Stimulated activated CD8-positive, alpha-beta memory T cell treated with anti-CD3 and anti-CD28 coated beads, Interleukin-2, amount 100 ng/mL, for 48 hours (primary cell): ENCODE measurements at regions not wholly inside any gene's neighbourhood (a gene's known extent, or its start where the extent isn't known, plus 50 kb on each side); places are given as distances from the start of the nearest gene placed in this dataset.
A peak's percentile ranks its signal among the peaks of the same experiment; 100 is the strongest.

ENCODE experiments used
- DNase-seq, 2 donors: peaks; one replicate each; pipeline ENCODE4 v3.0.0-alpha.2; 2020; ENCODE audit warnings: low read depth in 2 of 2

DNA sequence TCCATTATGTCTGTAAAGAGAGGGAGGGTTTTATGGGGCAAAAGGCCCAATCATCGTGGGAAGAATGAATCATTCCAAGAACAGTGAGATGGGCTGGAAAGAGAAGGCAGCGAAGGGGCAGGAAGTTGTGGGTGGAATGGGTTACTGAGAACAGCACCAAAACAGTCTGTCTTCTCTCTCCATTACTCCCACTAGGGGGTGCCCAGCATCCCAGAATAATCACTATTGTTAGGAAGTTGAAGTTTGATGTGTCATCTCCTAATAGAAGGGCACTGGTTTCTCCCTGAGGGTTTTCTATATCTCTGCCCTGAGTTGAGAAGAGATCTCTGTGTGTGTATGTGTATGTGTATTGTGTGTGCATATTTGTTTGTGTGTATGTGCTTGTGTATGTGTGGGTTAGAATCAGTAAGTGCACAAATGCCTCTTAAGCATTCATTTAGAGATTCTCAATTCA lies 76.6 kb upstream of the MAP4K3 start:
- peak; percentile 48 for DNase-seq

DNA sequence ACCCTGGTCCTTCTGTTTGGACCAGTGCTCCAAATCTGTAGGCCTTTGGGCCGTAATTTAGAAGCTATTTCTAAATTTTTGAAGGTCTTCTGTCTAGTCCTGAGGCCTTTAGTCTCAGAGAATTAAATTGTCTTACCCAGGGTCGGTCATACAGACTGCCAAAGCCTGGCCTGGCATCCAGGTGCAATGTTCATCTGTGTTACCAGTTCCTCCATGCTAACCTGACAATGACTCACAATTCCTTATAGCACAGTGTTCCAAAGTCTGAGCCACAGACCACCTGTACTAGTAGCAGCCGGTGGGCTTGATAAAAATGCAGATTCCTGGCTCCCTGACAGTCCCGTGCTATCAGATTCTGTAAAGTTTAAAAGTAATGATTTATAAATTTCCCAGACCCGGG lies 77.7 kb upstream of the MAP4K3 start:
- DNase-seq = no peak

DNA sequence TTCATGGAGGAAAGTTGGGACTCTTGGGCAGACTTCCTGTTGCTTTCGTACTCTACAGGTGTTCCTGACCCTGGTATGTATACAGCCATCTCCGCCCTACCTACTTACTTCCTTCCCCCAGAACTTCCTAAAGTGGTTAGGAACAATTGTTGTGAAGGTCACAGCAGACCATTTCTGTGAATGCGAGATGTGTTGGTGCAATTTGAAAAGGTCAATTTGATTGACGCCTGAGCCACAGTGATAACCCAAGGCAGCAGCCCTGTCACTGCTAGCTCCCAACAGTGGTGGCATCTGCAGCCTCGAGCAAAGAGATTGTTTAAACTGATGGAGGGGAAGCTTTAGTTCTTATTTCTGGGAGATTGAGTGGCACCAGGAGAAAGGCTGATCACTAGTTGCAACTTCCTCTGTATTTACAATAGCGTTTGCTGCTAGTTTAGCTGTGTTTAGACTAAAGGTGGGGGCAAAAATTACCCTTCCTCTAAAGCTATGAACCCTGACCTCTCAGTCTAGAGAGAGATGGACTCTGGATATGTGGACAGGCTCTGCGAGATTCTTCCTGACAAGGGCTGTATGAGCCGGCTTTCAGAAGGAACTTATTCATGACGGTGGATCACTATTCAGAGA lies 78.3 kb upstream of the MAP4K3 start:
- DNase-seq = no peak

DNA sequence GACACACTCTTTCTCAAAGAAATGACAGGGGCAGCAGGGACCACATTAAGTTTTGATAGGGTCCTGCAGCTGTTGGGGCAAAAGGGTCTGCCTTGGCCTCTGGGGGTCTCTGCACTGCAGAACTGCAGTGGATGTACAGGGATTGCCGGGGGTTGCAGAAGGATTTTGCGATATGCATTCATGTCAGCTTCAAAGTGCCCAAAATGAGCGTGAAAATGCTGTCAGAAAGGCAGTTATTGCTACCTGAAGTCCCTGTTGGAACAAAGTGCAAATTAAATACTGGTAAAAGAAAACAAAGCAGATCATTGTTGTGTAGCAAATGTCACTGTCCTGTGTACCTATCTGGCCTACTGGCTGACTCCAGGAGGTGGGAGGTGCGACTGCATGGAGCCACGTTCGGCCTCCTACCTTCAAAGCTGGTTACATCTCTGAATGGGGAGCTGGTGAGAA lies 78.8 kb upstream of the MAP4K3 start:
- DNase-seq = no peak

DNA sequence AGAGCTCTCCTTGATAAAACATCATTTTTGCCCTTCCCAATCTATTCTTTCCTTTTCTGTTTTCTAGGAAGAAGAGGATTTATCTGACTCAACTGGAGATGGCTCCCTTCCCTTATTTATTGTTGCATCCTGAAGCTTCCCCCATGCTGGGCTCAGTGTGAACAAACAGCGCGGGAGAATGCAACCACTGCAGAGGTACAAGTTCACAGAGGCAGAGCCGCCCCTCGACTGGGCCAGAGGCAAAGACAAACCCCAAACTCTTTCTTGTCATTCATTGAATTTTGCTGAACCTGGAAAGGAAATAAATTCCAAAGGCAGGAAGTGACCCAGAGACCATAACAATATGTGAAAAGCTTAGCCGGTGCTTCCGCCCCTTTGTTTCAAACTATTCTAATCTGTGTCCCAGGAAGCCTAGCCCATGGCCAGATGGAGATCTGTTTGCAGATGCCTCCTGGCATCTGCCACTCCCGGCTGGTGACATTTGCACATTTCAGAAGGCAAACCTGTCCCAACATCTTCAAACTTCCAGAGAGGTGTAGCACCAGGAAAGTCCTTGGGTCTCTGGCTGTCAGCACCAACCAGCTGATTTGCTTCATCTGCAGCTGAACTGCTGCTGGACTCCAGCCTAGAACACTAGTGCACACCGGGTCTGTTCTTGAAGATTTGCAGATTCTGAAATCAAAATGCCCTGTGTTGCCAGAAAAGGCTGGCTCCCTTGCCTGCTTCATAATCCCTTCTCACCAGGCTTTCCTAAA lies 79.4 kb upstream of the MAP4K3 start:
- DNase-seq = no peak

DNA sequence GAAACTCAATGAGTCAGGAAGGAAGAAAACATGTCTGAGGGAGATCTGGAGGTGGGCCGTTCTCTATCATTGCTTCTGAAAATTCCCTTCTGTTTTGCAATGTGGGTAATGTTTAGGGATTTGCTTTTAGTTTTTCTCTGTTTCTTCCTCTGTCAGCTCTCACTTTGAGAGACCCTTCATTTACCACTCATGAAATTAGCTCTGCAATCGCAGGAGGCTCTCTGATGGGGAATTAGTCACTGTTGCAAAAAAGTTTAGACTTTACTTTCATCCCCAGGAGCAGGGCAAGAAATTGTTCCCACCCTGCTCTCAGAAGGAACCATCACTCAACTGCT lies 80.0 kb upstream of the MAP4K3 start:
- DNase-seq = no peak

DNA sequence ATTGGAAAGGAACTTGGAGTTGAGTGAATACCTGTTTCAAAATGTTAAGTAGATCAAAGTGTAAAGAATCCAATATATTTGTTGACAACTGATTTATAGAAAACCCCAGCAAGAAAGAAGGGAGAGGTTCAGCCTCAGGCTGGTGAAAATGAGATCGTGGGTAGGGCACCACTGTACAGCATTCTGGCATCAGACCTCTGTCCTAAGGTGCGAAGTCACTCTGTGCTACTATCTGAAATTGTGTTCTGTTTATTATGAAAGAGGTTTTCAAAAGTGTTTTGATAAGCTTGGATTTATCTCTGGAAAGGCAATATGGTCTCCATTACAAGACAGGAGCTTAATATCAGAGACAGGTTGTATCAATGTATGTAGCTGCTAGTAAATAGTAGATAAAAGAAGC lies 80.5 kb upstream of the MAP4K3 start:
- DNase-seq = no peak

DNA sequence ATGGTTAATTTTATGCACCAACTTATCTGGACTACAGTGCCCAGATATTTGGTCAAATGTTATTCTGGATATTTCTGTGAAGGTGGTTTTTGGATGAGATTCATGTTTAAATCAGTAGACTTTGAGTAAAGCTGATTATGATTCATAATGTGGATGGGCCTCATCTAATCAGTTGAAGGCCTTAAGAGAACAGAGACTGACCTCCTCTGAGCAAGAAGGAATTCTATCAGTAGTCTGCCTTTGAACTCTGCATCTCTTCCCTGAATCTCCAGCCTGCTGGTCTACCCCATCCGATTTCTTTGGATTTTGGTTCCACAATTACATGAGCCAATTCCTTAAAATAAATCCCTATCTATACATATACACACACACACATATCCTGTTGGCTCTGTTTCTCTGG lies 82.8 kb upstream of the MAP4K3 start:
- DNase-seq = no peak

DNA sequence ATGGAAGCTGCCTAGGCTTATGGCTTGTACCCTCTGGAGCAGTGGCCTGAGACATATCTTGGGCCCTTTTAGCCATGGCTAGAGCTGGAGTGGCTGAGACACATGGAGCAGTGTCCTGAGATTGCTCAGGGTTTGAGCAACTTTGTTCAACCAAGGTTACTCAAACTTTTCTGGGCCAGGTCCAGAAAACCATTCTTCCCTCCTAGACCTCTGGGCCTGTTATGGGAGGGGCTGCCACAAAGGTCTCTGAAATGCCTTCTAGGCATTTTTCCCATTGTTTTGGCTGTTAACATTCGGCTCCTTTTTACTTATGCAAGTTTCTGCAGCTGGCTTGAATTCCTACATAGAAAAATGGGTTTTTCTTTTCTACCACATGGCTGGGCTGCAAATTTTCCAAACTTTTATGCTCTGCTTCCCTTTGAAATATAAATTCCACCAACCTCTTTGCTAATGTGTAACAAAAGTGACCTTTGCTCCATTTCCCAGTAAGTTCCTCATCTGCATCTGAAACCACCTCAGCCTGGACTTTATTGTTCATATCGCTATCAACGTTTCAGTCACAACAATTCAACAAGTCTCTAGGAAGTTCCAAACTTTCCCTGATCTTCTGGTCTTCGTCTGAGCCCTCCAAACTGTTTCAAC lies 84.9 kb upstream of the MAP4K3 start:
- DNase-seq = no peak

DNA sequence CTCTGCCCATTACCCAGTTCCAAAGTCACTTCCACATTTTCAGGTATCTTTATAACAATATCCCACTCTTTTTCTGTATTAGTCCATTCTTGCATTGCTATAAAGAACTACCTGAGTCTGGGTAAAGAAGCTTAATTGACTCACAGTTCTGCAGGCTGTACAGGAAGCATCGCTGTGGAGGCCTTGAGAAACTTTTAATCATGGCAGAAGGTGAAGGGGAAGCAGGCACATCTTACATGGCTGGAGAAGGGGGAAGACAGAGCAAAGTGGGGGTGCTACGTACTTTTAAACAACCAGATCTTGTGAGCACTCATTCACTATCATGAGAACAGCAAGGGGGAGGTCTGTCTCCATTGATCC lies 85.4 kb upstream of the MAP4K3 start:
- no peak for DNase-seq

DNA sequence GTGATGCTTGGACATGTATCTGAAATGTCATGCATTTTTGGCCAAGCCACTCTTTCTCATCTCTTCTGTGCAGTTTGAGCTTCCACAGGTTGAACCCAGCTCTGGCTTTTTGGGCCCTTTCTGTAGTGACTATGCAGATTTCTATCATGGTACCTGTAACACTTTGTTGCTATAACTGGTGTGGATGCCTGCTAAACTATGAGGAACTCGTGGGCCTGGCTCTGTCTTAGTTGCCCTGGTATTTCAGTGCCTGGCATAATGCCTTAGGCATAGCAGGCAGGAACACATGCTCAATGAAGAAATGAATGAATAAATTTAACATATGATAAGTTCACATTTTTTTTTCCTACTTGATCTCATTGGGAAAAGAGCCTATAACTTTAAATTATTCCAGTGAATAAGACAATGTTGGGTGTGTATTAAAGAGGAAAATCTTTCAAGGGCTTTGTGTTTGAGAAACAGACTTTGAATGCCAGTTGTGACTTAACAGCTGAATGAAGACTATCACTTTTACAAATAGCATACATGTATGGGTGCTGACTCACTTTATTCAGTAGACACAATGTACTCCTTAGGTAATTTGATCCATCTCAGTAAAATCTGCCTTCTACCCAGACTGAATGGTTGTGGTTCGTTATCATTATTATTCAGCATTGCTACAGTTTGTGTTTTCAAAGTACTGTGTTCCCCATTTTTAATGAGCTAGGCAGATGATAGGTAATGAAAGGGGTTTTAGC lies 86.4 kb upstream of the MAP4K3 start:
- DNase-seq = no peak

DNA sequence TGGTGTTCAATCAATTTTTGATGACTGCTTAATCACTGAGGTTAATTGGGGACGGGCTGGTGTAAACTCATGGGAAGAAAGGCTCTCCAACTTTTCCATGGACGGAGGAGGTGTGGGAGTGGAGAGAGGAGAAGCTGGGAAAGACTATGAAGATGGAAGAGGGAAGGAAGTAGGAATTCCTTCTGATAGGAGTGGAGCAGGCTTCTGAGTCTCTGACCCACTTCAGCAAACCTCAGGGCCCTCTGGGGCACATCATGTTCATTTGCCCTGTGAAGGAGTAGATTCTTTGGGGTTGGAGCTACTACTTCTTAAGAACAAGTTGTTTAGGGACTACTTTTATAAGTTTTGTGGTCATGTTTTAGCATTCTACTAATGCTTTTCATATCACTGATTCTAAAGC lies 87.0 kb upstream of the MAP4K3 start:
- DNase-seq = no peak

DNA sequence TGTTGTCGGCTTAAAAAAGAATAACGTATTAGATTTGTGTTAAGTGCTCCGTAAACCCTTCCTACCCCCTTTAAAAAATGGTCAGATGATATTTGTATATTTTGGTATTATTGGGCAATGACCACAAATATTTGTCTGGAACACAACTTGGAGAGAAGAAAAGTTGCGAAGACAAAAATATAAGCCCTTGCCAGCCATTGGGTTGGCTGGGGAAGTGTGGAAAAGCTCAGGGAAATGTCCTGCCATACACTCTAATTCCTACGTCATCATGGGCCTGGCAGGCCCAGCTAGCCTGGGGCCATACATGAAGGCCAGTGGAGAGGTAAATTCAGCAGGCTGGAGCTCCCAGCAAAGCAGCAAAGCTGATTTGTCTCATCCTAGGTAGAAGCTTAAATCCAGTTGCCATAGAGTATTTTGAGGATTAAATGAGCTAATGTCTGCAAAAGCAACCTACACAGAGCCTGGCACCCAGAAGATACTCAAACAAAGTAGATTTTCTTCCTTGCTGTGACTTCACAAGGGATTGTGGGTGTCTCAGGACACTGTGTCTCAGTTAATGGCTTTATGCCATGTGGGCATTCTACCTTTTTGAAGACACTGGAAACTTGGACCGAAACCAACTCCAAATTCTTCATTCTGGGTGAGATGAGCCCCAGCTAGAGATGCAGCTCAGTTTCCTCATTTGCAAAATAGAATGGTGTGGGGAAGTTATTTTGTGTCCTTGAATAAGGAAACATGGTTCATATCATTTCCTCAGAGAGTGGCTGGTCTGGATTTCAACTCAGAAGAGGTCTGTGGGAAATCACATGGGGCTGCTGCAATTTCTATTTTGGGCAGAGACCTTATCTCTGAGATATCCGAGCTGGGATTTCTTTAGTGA lies 87.9 kb upstream of the MAP4K3 start:
- DNase-seq = no peak

DNA sequence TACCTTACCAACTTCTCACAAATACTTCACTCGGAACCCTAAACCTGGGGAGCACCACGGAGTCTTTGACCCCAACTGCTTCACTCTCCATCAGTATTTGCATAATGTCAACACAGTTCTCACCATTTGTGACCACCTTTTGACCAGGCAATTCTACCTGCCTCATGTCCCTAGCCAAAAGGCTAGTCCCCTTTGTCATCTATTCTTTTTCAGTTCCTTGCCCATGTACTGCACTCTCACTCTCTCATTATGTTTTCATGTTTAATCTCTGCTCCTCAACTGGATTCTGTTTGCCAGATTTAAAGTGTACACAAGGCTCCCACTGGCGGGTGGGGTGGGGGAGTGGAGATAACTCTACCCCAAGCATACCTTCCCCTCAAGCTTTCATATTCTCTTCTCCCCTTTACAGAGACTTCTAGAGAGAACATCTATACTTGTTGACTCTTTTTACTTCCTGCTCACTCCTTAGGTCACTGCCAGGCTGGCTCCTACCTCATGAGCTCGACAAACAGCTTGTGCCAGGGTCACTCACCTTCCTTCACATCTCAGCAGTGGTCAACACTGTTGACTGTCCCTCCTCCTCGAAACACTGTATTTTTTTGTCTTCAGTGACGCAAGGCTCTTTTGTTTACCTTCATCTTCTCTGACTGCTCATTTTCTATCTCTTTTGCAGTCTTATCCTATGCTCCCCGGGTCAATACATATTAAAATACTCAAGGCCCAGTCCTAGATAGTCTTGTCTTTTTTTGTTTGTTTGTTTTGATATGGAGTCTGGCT lies 88.7 kb upstream of the MAP4K3 start:
- DNase-seq = no peak

DNA sequence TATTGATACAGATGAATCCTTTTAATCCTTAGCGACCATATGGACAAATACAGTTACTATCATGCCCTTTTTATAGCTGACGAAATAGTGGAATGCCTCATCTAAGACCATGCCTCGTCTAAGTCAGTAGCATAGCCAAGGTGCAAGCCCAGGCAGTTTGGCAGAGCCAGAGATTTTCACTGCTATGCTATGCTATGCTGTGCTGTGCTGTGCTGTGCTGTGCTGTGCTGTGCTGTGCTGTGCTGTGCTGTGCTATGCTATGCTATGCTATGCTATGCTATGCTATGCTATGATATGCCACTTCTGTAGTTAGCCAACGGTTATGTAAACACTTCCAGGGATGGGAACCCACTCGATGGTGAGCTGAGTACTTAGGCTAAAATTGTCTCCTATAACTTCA lies 91.6 kb upstream of the MAP4K3 start:
- no peak for DNase-seq

DNA sequence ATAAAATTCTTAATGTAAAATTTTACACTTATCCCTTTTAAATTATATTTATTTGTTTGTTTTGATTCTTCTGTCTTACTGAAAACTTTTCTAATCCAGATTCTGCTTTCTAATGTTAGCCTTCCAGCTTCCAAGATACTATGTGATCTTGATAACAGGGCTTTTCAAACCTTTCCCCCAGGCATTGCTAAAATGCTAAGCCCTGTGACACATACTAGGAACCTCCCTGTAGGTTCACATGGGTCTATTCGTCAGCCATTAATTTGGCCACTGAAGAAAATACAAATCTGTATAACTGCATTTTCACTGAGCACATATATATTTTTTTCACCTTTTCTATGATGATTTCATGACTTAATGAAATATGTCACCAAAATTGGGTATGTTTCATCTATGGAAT lies 92.8 kb upstream of the MAP4K3 start:
- DNase-seq = no peak

DNA sequence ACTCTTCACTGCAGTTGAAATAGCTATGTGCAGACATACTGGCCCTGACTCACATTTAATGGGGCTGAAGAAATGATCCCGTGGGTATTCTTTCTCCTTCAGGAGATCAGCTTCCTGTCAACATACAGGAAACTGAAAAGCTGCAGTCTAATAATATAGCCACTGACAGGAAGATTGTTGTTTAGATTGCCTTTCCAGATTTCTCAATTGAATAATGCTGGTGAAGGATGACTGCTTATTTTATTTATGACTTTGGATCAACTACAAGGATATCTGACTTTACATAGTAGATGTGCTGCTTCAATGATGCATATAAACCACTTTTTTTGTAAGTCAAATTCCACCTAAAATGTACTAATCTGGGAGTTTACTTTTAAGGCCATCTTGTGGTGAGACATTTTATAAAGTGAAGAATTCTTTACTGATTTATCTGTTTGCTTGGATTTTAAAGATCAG lies 93.4 kb upstream of the MAP4K3 start:
- no peak for DNase-seq

DNA sequence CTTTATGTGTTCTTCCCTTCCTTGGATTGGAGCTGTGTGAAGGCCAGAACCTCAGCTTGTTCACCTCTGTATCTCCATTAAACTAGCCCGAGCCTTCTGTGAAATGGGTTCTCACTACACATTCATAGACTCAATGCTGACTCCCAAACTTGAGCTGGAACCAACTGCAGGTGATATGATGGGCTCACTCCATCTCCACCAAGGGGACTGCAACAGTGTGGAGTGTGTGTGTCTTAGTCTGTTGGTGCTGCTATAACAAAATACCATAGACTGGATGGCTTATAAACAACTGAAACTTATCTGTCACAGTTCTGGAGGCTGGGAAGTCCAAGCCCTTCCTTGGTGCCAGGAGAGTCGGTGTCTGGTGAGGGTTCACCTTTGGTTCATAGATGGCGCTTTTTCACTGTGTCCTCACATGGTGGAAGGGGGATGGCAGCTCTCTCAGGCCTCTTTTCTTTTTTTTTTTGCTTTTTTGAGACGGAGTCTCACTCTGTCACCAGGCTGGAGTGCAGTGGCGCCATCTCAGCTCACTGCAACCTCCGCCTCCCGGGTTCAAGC lies 94.2 kb upstream of the MAP4K3 start:
- no peak for DNase-seq

DNA sequence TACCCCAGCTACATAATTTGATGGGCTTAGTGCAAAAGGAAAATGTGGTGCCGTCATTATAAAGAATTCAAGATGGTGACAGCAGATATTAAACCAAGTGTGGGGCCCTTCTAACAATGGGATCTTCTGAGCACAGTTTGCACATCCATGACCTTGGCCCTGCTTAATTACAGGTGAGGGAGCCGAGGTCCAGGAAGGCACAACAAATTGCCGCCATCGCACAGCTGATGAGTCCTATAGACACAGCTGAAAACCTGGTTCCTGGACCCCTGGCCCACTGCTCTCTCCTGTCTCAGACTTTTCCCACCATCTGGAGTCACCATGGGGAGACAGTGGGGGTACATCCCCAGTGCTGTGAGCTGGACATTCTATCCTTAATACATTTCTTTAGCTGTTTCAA lies 95.8 kb upstream of the MAP4K3 start:
- no peak for DNase-seq

DNA sequence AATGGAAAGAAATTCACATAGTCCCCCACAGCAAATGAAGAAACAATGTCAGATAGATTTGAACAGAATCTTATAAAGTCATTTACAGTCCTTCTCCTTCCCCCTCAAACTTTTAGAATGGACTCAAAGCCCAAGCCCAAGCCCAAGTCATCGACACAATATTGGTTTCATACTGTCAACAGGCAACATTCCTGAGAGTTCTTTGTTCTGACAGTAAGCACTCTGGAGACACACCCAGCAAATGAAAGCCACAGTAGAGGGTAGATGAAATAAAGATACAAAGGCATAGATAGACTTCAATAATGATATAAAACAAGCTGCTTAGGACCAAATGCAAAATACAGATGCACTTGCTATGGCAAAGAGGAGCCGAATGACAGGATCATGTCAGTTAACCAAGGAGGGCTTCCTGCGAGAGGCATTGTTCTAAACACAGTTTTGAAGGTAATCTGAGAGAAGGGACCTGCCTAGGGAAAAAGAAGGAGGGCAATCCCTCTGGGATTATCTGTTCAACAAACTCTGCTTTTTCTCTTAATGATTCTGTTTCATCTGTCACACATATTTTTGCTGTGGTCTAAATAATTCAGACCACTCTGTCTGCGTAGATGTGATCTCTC lies 97.1 kb upstream of the MAP4K3 start:
- DNase-seq = no peak
